Right lobe of liver (tissue), 6 donors: ENCODE measurements at regions not wholly inside any gene's neighbourhood (a gene's known extent, or its start where the extent isn't known, plus 50 kb on each side); places are given as distances from the start of the nearest gene placed in this dataset.

Source experiments
- ATAC-seq, 4 donors: fragments of 200-7000 bp; cut with Tn5 transposase; one replicate each; pipeline ENCODE4 v1.9.1; 2020; ENCODE audit warnings: mild to moderate bottlenecking in 4 of 4, moderate library complexity in 4 of 4
- DNase-seq, 3 donors: peaks; one replicate each; pipeline ENCODE4 v3.0.0-alpha.2; 2020
- H3K27ac ChIP-seq, 3 donors: fragments of 200-600 bp; one replicate each; pipeline ENCODE4 v1.8.0; 2022
- H3K27me3 ChIP-seq, 2 donors: fragments of 200-600 bp; one replicate each; pipeline ENCODE4 v1.8.0; 2022
- H3K36me3 ChIP-seq, 4 donors: fragments of 200-600 bp; sonication (generic) in 1 of 4; one replicate each; pipeline versions ENCODE4 v1.5.1 to v1.8.0; 2017 to 2022; ENCODE audit warnings: control low read depth in 1 of 4
- H3K4me1 ChIP-seq, 4 donors: fragments of 200-600 bp; sonication (generic) in 1 of 4; one replicate each; pipeline versions ENCODE4 v1.5.1 to v1.8.0; 2017 to 2022; ENCODE audit warnings: control low read depth in 1 of 4
- H3K4me3 ChIP-seq, 3 donors: fragments of 200-600 bp; one replicate each; pipeline ENCODE4 v1.8.0; 2022
- H3K9me3 ChIP-seq, 4 donors: fragments of 200-600 bp; sonication (generic) in 1 of 4; one replicate each; pipeline versions ENCODE4 v1.5.1 to v1.8.0; 2017 to 2022; ENCODE audit warnings: control low read depth in 1 of 4
- POLR2A ChIP-seq: fragments of 450-650 bp; IDR thresholded peaks from one replicate; pipeline ENCODE4 v1.6.1; 2017; ENCODE audit warnings: antibody characterized with exemption, mild to moderate bottlenecking
- WGBS: methylation state at CpG from one replicate; pipeline ENCODE4 v1.1.6; 2018; ENCODE audit warnings: low coverage, low lambda C conversion rate; ENCODE audit not compliant: insufficient coverage; ENCODE audit errors: missing lambda C conversion rate; 5-methylcytosine and 5-hydroxymethylcytosine counted together
- intact Hi-C, 2 donors: fragments of 100-400 bp; cut with DNase I; formaldehyde crosslinking; loops; one replicate each; pipeline versions ENCODE4 v1.11.2 to v1.14.1; 2022
- TF ChIP-seq, protein P1 (sequence below), 4 donors: fragments of 200-600 bp in 3 of 4; fragments of 450-650 bp in 1 of 4; IDR thresholded peaks; one replicate each; pipeline versions ENCODE4 v1.5.1 to v1.8.0; 2016 to 2022; ENCODE audit warnings: antibody characterized with exemption in 4 of 4, mild to moderate bottlenecking in 2 of 4
- donor health status: DM: no; HTN: yes; CAD: no.
- donor health status: DM: no; HTN: no; CAD: no.
- donor health status: DM: no; HTN: no; CAD: no.
- donor health status: DM: no; HTN: yes; CAD: no.
- donor health status: DM: no; HTN: yes; CAD: no.

DNA sequence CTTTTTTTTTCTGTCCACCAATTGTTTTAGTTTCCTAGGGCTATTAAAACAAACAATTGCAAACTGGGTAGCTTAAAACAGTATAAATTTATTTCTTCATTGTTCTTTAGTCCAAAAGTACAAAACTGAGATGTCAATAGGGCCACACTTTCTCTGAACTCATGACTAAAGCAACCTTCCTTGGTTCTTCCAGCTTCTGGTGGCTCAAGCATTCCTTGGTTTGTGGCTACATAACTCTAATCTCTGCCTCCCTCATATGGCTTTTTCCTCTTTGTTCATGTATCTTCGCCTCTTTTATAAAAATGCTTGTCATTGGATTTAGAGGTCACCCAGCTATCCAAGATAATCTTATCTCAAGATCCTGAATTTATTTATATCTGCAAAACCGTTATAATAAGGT lies 914.5 kb upstream of the EPHA6 start:
- Histone ChIP-seq H3K4me1 (no peaks in the 10 kb centered on the region), H3K36me3 (no peaks in the 10 kb centered on the region), H3K27ac (no peak overlapping the region), H3K27me3 (no peaks in the 10 kb centered on the region), H3K9me3 (no peaks in the 10 kb centered on the region), H3K4me3 (no peak overlapping the region)
- no peak for ATAC-seq
- no peak for DNase-seq
- intact Hi-C loops: no loop called here
- TF ChIP-seq, protein P1, sequence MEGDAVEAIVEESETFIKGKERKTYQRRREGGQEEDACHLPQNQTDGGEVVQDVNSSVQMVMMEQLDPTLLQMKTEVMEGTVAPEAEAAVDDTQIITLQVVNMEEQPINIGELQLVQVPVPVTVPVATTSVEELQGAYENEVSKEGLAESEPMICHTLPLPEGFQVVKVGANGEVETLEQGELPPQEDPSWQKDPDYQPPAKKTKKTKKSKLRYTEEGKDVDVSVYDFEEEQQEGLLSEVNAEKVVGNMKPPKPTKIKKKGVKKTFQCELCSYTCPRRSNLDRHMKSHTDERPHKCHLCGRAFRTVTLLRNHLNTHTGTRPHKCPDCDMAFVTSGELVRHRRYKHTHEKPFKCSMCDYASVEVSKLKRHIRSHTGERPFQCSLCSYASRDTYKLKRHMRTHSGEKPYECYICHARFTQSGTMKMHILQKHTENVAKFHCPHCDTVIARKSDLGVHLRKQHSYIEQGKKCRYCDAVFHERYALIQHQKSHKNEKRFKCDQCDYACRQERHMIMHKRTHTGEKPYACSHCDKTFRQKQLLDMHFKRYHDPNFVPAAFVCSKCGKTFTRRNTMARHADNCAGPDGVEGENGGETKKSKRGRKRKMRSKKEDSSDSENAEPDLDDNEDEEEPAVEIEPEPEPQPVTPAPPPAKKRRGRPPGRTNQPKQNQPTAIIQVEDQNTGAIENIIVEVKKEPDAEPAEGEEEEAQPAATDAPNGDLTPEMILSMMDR (IDR thresholded peaks at IDR 0.05): no peak
- no peak for TF ChIP-seq POLR2A
- whole genome bisulfite sequencing: 32% methylated on average over 2 of the region's 2 CpGs

DNA sequence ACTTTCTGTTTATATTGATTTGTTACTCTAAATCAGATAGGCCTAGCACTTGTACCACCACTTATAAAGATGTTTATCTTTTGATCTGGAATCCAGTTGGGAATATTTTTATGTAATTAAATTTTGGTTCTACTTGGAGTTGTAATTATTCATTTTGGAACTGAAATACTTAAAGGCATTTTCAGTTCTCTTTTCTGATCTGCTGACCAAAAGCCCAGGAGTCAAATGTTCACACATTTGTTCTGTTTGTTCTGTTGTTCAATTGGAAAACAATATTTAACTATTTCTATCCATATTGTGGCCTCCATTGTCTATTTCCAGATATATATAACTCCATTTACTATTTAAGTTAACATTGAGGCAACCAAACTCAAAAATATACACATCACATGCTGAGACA lies 912.4 kb upstream of the EPHA6 start:
- ATAC-seq (no peak), DNase-seq (no peak)
- H3K9me3 ChIP-seq: no peaks in the 10 kb centered on the region
- H3K4me3 ChIP-seq: no peak overlapping the region
- H3K4me1 ChIP-seq: no peaks in the 10 kb centered on the region
- no peaks in the 10 kb centered on the region for H3K27me3 ChIP-seq
- no peaks in the 10 kb centered on the region for H3K36me3 ChIP-seq
- no peak overlapping the region for H3K27ac ChIP-seq
- intact Hi-C loops: no loop called here
- TF ChIP-seq, protein P1 (IDR thresholded peaks at IDR 0.05): no peak
- no peak for TF ChIP-seq POLR2A

DNA sequence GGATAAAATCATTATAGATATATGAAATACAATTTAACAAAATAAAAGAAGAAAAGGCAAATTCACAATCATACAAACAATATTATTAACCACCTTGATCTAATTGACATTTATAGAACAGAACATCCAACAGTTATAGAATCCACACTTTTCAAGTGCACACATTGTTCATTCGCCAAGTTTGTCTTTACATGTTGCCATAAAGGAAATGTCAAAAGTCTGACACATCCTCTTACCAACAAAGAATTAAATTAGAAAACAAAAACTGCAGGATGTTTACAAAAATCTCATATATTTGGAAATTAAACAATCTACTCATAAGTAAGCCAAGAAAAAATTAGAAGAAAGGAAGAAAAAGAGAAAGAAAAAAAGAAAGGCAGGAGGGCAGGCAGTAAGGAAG lies 909.2 kb upstream of the EPHA6 start:
- intact Hi-C loops: no loop called here
- DNase-seq: no peak
- WGBS: 30% methylated on average over 1 of the region's 1 CpG

DNA sequence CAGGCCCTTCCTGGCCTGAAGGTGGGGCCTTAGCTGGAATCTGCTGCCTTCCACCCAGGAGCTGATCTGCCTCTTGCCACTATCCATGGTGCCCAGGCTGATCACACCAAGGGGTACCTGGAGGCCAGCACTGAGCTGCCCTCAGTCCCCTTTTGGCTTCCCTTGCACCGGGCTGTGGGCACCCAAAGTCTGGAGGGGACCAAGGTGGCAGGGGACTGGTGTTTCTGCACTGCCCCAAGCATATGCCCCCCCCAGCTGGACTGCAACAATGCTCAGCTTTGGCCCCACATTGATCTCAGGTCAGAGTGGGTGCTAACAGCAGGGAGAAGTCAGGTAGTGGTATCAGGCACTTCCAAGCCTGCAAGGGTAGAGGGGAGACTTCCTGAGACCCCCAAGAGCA lies 902.6 kb upstream of the EPHA6 start:
- peak in 1 of 4 donors; percentile 40 for ATAC-seq
- intact Hi-C loops: no loop called here
- no peak for DNase-seq
- WGBS: no CpG with 5 or more reads among the region's 1 CpG
- no peak overlapping the region for H3K27ac ChIP-seq
- H3K4me3 ChIP-seq: no peak overlapping the region
- no peak for TF ChIP-seq POLR2A
- H3K4me1 ChIP-seq: no peaks in the 10 kb centered on the region
- no peaks in the 10 kb centered on the region for H3K9me3 ChIP-seq
- H3K27me3 ChIP-seq: no peaks in the 10 kb centered on the region
- H3K36me3 ChIP-seq: no peaks in the 10 kb centered on the region

More for the DNA sequence above, 909.2 kb upstream of the EPHA6 start:
- TF ChIP-seq, protein P1 (IDR thresholded peaks at IDR 0.05): no peak
- H3K27me3 ChIP-seq: no peaks in the 10 kb centered on the region
- H3K27ac ChIP-seq: no peak overlapping the region
- no peak overlapping the region for H3K4me3 ChIP-seq
- H3K9me3 ChIP-seq: no peaks in the 10 kb centered on the region
- H3K36me3 ChIP-seq: no peaks in the 10 kb centered on the region
- no peaks in the 10 kb centered on the region for H3K4me1 ChIP-seq
- no peak for ATAC-seq

DNA sequence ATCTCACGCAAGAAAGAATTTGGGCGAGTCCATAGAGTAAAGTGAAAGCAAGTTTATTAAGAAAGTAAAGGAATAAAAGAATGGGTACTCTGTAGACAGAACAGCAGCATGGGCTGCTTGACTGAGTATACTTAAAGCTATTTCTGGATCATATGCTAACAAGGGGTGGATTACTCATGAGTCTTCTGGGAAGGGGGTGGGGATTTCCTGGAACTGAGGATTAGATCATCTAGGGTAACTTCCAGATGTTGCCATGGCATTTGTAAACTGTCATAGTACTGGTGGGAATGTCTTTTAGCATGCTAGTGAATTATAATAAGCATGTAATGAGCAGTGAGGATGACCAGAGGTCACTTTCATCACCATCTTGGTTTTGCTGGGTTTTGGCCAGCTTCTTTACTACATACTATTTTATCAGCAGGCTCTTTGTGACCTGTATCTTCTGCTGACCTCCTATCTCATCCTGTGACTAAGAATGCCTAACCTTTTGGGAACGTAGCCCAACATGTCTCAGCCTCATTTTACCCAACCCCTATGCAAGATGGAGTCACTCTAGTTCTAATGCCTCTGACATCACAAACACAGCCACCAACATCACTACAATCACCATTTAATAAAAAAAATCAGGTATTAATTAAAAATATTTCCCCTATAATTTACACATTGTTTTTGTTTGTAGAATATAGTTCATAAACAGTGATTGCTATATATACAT lies 890.7 kb upstream of the EPHA6 start:
- Histone ChIP-seq H3K27ac (no peak overlapping the region), H3K9me3 (no peaks in the 10 kb centered on the region), H3K27me3 (no peaks in the 10 kb centered on the region), H3K4me1 (no peaks in the 10 kb centered on the region), H3K36me3 (no peaks in the 10 kb centered on the region), H3K4me3 (no peak overlapping the region)
- intact Hi-C loops: no loop called here
- ATAC-seq (peak in 3 of 4 donors; percentile 28 to 92 (median 52)), DNase-seq (no peak)
- WGBS: 34% methylated on average over 3 of the region's 3 CpGs
- TF ChIP-seq POLR2A: no peak
